Fibroblast of pulmonary artery (primary cell): ENCODE measurements at regions not wholly inside any gene's neighbourhood (a gene's known extent, or its start where the extent isn't known, plus 50 kb on each side); places are given as distances from the start of the nearest gene placed in this dataset.

Source experiments
- DNase-seq: peaks from one replicate; pipeline ENCODE4 v3.0.0-alpha.2; 2010; ENCODE audit warnings: low read depth
- H3K4me3 ChIP-seq: replicated peaks from 2 replicates; pipeline ENCODE4 v1.5.1; 2011; ENCODE audit warnings: low read depth, mild to moderate bottlenecking, control low read depth, low read length, moderate library complexity
- CTCF ChIP-seq: IDR thresholded peaks from 2 replicates; pipeline ENCODE4 v1.5.1; 2011; ENCODE audit warnings: mild to moderate bottlenecking, control low read depth, low read length, inconsistent platforms; ENCODE audit errors: missing control alignments

DNA sequence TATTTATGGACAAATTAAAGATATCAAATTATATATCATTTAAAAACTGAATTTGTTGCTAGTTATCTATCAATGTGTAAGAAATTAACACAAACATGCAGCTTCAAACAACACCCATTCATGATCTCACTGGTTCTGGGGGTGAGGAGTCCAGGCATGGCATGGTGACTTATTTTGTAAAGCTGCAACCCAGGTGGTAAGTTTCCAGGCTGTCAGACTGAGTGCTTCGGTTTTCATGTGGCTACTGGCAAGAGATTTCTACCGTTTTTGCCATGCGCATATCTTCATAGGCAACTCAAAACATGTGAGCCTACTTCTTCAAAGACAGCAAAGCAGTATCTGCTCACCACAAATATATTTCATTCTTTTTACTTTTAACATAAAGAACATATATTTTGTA lies 364.3 kb upstream of the BCHE start:
- no peak for TF ChIP-seq CTCF
- no peak overlapping the region for H3K4me3 ChIP-seq
- no peak for DNase-seq

DNA sequence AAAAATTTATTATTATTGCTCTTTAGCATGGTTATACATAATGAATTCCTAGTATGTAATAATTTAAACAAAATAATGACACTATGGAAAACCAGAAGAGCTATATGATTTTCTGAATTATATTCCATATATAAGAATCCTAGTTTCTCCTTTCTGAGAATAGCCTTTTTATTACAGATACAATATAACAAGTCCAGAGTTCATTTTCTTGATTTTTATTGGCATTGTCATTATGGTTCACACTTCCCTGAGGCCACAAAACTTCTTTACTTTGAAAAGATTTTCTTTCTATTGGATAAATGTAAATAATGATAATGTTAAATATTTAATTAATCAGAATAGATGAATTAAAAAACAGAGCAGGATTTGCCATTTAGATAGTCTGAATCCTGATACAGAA lies 362.3 kb upstream of the BCHE start:
- no peak for DNase-seq
- TF ChIP-seq CTCF, result no peak
- H3K4me3 ChIP-seq, result no peak overlapping the region

DNA sequence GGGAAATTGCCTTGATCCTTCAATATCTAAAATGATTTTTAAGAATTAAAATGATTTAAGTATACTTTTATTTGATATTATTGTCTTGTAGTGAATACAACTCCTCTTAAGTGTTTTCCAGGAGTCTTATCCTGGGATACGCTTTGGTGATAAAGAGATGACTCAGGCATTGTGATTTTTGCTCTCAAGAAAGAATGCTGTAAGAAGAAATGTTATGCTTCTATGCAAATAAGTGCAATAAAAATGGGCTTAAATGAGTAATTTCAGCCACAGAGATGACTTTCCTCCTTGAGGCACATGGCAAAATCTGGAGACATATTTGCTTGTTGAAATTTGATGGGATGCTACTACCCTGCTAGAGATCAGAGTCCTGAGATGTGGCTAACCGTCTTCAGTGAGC lies 358.6 kb upstream of the BCHE start:
- TF ChIP-seq CTCF, result no peak
- no peak overlapping the region for H3K4me3 ChIP-seq
- no peak for DNase-seq

GRCh38 chr3:166191411-166191810 lies 354.2 kb upstream of the BCHE start:
- DNase-seq, result no peak
- no peak for TF ChIP-seq CTCF
- no peak overlapping the region for H3K4me3 ChIP-seq

DNA sequence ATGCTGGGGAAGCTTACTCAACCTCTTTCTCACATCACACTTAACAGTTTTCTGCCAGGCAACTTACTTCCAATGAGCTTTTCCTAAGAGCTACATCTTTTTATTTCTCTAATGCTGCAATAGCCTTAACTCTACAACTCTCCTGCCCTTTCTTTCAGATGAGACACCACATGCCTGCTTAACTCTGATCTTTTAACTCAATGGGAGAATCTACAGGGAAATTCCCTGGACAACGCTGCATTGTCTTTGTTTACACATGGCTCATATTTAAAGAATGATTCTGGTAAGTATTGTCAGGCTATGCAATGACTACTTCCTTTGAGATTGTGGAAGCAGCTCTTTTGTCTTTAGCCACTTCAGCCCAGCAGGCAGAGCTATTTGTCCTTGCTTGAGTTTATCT lies 353.1 kb upstream of the BCHE start:
- peak; percentile 35 for DNase-seq
- no peak overlapping the region for H3K4me3 ChIP-seq
- no peak for TF ChIP-seq CTCF

GRCh38 chr3:166187237-166187636 lies 350.0 kb upstream of the BCHE start:
- no peak for DNase-seq
- no peak for TF ChIP-seq CTCF
- H3K4me3 ChIP-seq, result no peak overlapping the region

DNA sequence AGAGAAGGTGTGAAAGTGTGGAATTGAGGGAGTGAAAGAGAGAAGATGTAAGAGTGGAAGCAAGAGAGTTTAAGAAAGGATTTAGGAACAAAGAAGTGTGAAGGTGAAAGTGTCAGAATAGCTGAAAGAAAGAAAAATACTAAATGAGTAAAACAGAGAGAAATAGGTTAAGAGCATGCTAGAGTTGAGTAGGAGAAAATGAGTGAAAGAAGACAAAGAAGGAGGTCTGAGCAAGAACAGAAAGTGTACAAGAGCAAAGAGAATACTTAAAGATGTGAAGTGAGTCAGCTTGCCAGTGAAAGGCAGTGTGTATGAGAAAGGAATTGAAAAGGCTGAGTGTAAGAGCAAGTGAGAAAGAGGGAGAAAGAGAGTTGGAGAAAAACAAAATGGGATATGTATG lies 348.8 kb upstream of the BCHE start:
- no peak overlapping the region for H3K4me3 ChIP-seq
- TF ChIP-seq CTCF, result no peak
- no peak for DNase-seq
